Liver (tissue), 3 donors: ENCODE measurements at regions not wholly inside any gene's neighbourhood (a gene's known extent, or its start where the extent isn't known, plus 50 kb on each side); places are given as distances from the start of the nearest gene placed in this dataset.

Source experiments
- EGR1 ChIP-seq, 2 donors: IDR thresholded peaks; 2 replicates each; pipeline ENCODE4 v1.6.1; 2016 to 2018; ENCODE audit warnings: antibody characterized with exemption in 2 of 2, low read depth in 2 of 2
- MAX ChIP-seq: IDR thresholded peaks from 2 replicates; pipeline ENCODE4 v1.6.1; 2016; ENCODE audit warnings: antibody characterized with exemption
- RAD21 ChIP-seq, 2 donors: IDR thresholded peaks; 2 replicates each; pipeline ENCODE4 v1.6.1; 2016; ENCODE audit warnings: antibody characterized with exemption in 2 of 2, mild to moderate bottlenecking in 2 of 2
- SP1 ChIP-seq: IDR thresholded peaks from 2 replicates; pipeline ENCODE4 v1.6.1; 2018; ENCODE audit warnings: antibody characterized with exemption, mild to moderate bottlenecking
- TAF1 ChIP-seq: conservative IDR thresholded peaks from 2 replicates; pipeline ENCODE4 v1.6.1; 2016; ENCODE audit warnings: antibody characterized with exemption, mild to moderate bottlenecking
- YY1 ChIP-seq: IDR thresholded peaks from 2 replicates; pipeline ENCODE4 v1.6.1; 2016; ENCODE audit warnings: antibody characterized with exemption, mild to moderate bottlenecking
- ZBTB33 ChIP-seq: IDR thresholded peaks from 2 replicates; pipeline ENCODE4 v1.6.1; 2016; ENCODE audit warnings: antibody characterized with exemption
- TF ChIP-seq, protein P1 (sequence below): fragments of 150-350 bp; IDR thresholded peaks from 2 replicates; pipeline ENCODE4 v1.5.1; 2017; ENCODE audit warnings: improper control_type of control experiment, low read depth, low read length; ENCODE audit not compliant: missing input control
- donor health status: healthy.
- donor health status: healthy.

DNA sequence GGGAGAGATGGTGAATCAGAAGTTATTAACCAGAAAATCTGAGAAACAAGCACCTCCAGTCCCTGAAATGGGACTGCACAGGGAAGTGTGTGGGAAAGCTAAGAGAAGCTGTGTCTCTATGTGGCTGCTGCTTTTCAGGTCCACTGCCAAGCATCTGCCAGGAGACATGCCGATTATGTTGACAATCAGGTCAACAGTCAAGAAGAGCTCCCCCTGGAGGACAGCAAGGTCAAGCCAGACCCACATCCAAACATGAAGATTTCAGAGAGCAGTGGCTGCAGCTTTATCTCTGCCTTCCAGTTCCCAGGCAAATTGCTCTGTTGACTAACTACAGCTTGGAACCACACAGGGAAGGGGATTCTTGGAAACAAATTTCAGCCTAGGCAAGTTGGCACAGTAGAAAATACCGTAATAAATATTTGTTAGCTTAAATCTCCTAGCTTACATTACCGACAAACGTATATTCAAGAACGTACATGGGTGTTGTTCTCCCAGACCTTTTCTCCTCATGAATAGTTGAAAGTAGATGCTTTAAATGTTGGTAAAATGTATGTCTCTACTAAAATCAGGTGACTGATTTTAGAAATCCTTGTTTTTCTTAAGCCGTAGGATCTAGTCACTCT lies 394.5 kb upstream of the RARB start:
- TF ChIP-seq ZBTB33 (no peak), RAD21 (IDR thresholded peaks at IDR 0.05) (peak; percentile 56 to 78), TAF1 (no peak), SP1 (no peak), YY1 (no peak), MAX (no peak), EGR1 (IDR thresholded peaks at IDR 0.05; ENCODE audit: low read depth in 2 of 2) (no peak)
- TF ChIP-seq, protein P1, sequence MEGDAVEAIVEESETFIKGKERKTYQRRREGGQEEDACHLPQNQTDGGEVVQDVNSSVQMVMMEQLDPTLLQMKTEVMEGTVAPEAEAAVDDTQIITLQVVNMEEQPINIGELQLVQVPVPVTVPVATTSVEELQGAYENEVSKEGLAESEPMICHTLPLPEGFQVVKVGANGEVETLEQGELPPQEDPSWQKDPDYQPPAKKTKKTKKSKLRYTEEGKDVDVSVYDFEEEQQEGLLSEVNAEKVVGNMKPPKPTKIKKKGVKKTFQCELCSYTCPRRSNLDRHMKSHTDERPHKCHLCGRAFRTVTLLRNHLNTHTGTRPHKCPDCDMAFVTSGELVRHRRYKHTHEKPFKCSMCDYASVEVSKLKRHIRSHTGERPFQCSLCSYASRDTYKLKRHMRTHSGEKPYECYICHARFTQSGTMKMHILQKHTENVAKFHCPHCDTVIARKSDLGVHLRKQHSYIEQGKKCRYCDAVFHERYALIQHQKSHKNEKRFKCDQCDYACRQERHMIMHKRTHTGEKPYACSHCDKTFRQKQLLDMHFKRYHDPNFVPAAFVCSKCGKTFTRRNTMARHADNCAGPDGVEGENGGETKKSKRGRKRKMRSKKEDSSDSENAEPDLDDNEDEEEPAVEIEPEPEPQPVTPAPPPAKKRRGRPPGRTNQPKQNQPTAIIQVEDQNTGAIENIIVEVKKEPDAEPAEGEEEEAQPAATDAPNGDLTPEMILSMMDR = peak; percentile 56
